ENCODE measurements at regions not wholly inside any gene's neighbourhood (a gene's known extent, or its start where the extent isn't known, plus 50 kb on each side); places are given as distances from the start of the nearest gene placed in this dataset.

DNA sequence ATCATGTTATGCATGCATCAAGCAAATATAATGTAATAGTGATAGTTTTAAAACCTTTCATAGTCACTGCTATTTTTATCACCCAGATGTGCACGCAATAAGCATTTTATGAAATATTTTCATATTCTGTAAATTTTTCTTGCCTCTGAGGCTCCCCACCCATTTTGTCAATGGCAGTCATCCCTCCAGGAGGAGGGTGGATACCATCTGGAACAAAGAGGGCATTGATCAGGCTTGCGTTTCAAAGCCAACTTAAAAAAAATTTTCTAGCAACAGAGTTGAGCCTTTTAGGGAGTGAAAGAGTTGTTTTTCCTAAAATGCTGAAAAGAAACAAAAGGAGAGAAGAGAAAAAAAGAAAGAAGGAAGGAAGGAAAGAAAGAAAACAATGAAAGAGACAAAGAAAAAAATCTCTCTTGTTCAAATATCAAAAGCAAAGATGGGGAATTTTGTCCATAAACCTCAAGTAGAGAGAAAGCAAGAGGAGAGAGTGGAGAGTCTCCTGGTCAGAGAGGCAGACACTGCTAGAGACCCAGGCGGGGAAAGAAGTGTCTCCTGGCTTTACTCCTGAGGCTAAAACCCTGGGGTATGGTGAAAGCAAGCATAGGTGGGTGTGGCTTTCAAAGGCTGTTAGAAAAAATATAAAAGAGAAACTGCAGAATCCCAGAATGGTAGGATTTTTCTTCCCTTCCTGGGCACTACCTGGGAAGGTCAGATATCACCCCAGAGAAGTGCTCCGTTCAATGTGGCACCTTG, 63.6 kb upstream of the KLF12 start:
- TF ChIP-seq, protein P1, sequence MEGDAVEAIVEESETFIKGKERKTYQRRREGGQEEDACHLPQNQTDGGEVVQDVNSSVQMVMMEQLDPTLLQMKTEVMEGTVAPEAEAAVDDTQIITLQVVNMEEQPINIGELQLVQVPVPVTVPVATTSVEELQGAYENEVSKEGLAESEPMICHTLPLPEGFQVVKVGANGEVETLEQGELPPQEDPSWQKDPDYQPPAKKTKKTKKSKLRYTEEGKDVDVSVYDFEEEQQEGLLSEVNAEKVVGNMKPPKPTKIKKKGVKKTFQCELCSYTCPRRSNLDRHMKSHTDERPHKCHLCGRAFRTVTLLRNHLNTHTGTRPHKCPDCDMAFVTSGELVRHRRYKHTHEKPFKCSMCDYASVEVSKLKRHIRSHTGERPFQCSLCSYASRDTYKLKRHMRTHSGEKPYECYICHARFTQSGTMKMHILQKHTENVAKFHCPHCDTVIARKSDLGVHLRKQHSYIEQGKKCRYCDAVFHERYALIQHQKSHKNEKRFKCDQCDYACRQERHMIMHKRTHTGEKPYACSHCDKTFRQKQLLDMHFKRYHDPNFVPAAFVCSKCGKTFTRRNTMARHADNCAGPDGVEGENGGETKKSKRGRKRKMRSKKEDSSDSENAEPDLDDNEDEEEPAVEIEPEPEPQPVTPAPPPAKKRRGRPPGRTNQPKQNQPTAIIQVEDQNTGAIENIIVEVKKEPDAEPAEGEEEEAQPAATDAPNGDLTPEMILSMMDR (optimal IDR thresholded peaks at IDR 0.05 in 1 of 3, IDR thresholded peaks at IDR 0.05 in 1 of 3, conservative IDR thresholded peaks at IDR 0.05 in 1 of 3; ENCODE audit: extremely low read depth in 1 of 3, insufficient read depth in 2 of 3, low read length in 3 of 3) = no peak
- no peak for TF ChIP-seq EZH2 (IDR thresholded peaks at IDR 0.05; ENCODE audit: low read length)
